ENCODE measurements at regions not wholly inside any gene's neighbourhood (a gene's known extent, or its start where the extent isn't known, plus 50 kb on each side); places are given as distances from the start of the nearest gene placed in this dataset.

DNA sequence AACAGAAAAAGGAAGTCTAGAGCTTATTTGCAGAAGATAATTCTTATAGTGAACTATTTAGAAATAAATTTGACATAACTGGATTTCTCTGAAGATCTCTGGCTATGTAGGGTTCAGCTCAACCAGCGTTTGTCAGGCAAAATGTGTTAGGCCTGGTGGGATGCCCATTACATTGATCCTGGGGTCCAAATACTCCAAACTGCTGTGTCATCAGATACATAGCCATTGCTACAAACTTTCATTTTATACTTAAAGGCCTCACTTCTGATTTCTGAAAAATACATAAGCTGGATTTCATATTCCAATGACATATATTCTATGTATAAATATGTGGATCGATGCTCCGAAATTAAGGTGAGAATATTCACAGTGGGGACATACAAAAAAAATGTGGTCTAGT, 1958.9 kb upstream of the TENM3 start:
- Histone ChIP-seq H3K4me3 (no peak overlapping the region), H3K27me3 (no peaks in the 10 kb centered on the region), H3K27ac (no peak overlapping the region), H3K4me1 (no peaks in the 10 kb centered on the region), H3K36me3 (no peaks in the 10 kb centered on the region), H3K9me3 (no peaks in the 10 kb centered on the region)
- in situ Hi-C loops (cut with MboI; ENCODE audit: low sequenced_read_pairs in 4 of 4) (no loop called here), intact Hi-C loops (cut with DNase I; ENCODE audit: low total_unique reads) (no loop called here)
- ATAC-seq, result no peak
- no peak for DNase-seq
- TF ChIP-seq, protein P1, sequence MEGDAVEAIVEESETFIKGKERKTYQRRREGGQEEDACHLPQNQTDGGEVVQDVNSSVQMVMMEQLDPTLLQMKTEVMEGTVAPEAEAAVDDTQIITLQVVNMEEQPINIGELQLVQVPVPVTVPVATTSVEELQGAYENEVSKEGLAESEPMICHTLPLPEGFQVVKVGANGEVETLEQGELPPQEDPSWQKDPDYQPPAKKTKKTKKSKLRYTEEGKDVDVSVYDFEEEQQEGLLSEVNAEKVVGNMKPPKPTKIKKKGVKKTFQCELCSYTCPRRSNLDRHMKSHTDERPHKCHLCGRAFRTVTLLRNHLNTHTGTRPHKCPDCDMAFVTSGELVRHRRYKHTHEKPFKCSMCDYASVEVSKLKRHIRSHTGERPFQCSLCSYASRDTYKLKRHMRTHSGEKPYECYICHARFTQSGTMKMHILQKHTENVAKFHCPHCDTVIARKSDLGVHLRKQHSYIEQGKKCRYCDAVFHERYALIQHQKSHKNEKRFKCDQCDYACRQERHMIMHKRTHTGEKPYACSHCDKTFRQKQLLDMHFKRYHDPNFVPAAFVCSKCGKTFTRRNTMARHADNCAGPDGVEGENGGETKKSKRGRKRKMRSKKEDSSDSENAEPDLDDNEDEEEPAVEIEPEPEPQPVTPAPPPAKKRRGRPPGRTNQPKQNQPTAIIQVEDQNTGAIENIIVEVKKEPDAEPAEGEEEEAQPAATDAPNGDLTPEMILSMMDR (IDR thresholded peaks at IDR 0.05 in 4 of 5, conservative IDR thresholded peaks at IDR 0.05 in 1 of 5), result no peak
- no peak for TF ChIP-seq POLR2A (IDR thresholded peaks at IDR 0.05)

DNA sequence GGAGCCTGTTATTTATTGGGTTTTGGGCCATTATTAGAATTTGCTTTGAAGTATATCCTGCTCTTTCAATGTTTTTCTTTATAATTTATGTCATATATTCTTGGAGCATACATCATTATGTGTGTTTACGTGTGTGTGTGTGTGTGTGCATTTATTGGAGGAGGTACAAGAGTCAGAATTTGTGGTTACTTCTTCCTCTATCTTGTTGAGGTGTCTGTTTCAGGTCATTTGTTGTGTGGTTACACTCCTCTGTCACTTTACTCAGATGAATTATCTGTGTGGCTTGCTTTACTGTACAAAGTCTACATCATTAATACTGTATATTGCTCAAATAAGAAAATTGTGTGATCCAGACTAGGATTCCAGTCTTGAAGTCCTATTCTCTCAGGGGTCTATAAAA, 1957.4 kb upstream of the TENM3 start:
- in situ Hi-C loops (cut with MboI; ENCODE audit: low sequenced_read_pairs in 4 of 4) (no loop called here), intact Hi-C loops (cut with DNase I; ENCODE audit: low total_unique reads) (no loop called here)
- TF ChIP-seq POLR2A (IDR thresholded peaks at IDR 0.05), result no peak
- TF ChIP-seq, protein P1 (IDR thresholded peaks at IDR 0.05 in 4 of 5, conservative IDR thresholded peaks at IDR 0.05 in 1 of 5), result no peak

DNA sequence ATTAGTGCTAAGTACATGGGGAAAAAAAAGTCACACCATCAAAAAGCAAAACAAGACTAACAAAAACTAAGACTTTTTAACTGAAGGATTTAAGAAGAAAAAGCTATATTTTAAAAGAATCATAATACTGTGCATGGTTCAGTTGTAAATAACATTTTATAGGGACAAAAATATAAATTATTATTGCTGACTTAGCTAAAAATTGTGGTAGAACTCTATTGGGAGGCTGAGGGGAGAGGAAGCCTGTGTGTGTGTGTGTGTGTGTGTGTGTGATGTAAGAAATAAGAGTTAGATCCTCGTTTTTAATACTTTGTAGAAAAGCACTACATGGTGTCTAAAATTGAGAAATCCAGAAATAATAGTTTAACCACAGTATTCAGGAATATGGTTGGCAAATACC, 1950.9 kb upstream of the TENM3 start:
- in situ Hi-C loops (cut with MboI; ENCODE audit: low sequenced_read_pairs in 4 of 4) (no loop called here), intact Hi-C loops (cut with DNase I; ENCODE audit: low total_unique reads) (no loop called here)
- no peak overlapping the region for H3K4me3 ChIP-seq
- H3K27me3 ChIP-seq, result no peaks in the 10 kb centered on the region
- no peak overlapping the region for H3K27ac ChIP-seq
- no peak for DNase-seq
- H3K36me3 ChIP-seq, result no peaks in the 10 kb centered on the region
- no peaks in the 10 kb centered on the region for H3K9me3 ChIP-seq
- no peaks in the 10 kb centered on the region for H3K4me1 ChIP-seq
- ATAC-seq, result no peak
- TF ChIP-seq, protein P1 (IDR thresholded peaks at IDR 0.05 in 4 of 5, conservative IDR thresholded peaks at IDR 0.05 in 1 of 5), result no peak
- no peak for TF ChIP-seq POLR2A (IDR thresholded peaks at IDR 0.05)

More for the DNA sequence above, 1957.4 kb upstream of the TENM3 start:
- Histone ChIP-seq H3K4me3 (no peak overlapping the region), H3K4me1 (no peaks in the 10 kb centered on the region), H3K9me3 (no peaks in the 10 kb centered on the region), H3K27me3 (no peaks in the 10 kb centered on the region), H3K27ac (no peak overlapping the region), H3K36me3 (no peaks in the 10 kb centered on the region)
- DNase-seq (no peak), ATAC-seq (no peak)

DNA sequence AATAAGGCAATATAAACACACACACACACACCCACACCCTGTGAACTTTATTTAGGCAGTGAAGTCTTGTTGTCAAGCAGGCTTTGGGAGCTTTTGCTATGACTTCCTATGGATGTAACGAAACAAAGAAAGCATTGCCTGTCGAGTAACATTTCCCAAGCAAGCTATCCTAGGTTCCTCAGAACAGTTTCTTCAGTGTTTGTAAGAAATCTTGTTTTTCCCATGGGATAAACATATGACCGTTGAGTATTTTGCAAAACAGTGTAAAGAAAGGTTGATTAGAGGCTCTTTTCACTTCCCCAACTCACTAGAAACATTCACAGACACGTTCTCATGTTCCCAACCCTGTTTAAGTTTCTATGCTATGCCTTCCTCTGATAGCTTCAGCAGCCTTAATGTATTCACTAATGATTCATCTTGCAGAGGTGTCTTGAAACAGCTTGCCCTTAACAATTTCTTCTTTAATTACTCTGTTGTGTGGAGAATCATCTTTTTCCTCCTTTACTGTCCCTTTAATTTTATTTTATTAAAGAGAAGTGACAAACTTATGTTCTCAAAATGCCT, 1947.1 kb upstream of the TENM3 start:
- Histone ChIP-seq H3K9me3 (no peaks in the 10 kb centered on the region), H3K27ac (no peak overlapping the region), H3K36me3 (no peaks in the 10 kb centered on the region), H3K4me1 (no peaks in the 10 kb centered on the region), H3K27me3 (no peaks in the 10 kb centered on the region), H3K4me3 (no peak overlapping the region)
- ATAC-seq, result no peak
- TF ChIP-seq, protein P1 (IDR thresholded peaks at IDR 0.05 in 4 of 5, conservative IDR thresholded peaks at IDR 0.05 in 1 of 5), result no peak
- no peak for TF ChIP-seq POLR2A (IDR thresholded peaks at IDR 0.05)
- no peak for DNase-seq
- in situ Hi-C loops (cut with MboI; ENCODE audit: low sequenced_read_pairs in 4 of 4) (no loop called here), intact Hi-C loops (cut with DNase I; ENCODE audit: low total_unique reads) (no loop called here)

DNA sequence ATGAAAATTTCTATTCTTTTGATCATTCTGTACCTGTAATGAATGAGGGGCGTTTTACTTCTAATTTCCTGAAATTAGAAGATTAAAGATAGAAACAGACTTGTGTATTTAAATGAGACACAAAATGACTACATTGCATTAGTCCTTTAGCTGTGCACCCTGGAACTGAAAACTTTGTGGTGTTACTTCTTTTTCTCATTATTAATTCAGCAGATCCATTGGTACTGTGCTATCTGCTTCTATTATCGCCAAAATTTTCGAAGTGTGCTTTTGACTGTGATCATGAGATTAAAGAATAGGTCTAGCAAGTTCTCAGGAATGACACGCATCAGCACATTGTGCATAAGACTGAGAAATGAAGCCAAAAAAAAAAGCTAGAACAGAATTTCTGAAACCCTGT, 1938.9 kb upstream of the TENM3 start:
- no peak for ATAC-seq
- Histone ChIP-seq H3K9me3 (no peaks in the 10 kb centered on the region), H3K27me3 (no peaks in the 10 kb centered on the region), H3K36me3 (no peaks in the 10 kb centered on the region), H3K27ac (no peak overlapping the region), H3K4me3 (no peak overlapping the region), H3K4me1 (no peaks in the 10 kb centered on the region)
- in situ Hi-C loops (cut with MboI; ENCODE audit: low sequenced_read_pairs in 4 of 4), result no loop called here
- DNase-seq, result no peak
- TF ChIP-seq POLR2A (IDR thresholded peaks at IDR 0.05), result no peak
- TF ChIP-seq, protein P1 (IDR thresholded peaks at IDR 0.05 in 4 of 5, conservative IDR thresholded peaks at IDR 0.05 in 1 of 5), result no peak
- intact Hi-C loops (cut with DNase I; ENCODE audit: low total_unique reads), result no loop called here

Data from gastrocnemius medialis (tissue), 4 donors.